ENCODE measurements at regions not wholly inside any gene's neighbourhood (a gene's known extent, or its start where the extent isn't known, plus 50 kb on each side); places are given as distances from the start of the nearest gene placed in this dataset.

- no peak for DNase-seq (ENCODE audit: low read depth in 4 of 4, low spot score in 2 of 4)
These were observed 195.5 kb upstream of the SNX19 start for GRCh38 chr11:131111775-131112174.

- DNase-seq (ENCODE audit: low read depth in 4 of 4, low spot score in 2 of 4), result no peak
These were observed 202.0 kb upstream of the SNX19 start for GRCh38 chr11:131118247-131118646.

- no peak for DNase-seq (ENCODE audit: low read depth in 4 of 4, low spot score in 2 of 4)
These were observed 205.4 kb upstream of the SNX19 start for GRCh38 chr11:131121426-131122333.

- DNase-seq (ENCODE audit: low read depth in 4 of 4, low spot score in 2 of 4), result no peak
These were observed 206.2 kb upstream of the SNX19 start for GRCh38 chr11:131122448-131122847.

- no peak for DNase-seq (ENCODE audit: low read depth in 4 of 4, low spot score in 2 of 4)
These were observed 213.2 kb upstream of the SNX19 start for GRCh38 chr11:131129474-131129873.

GRCh38 chr11:131135611-131136010, 219.3 kb upstream of the SNX19 start:
- DNase-seq (ENCODE audit: low read depth in 4 of 4, low spot score in 2 of 4), result no peak

- DNase-seq (ENCODE audit: low read depth in 4 of 4, low spot score in 2 of 4), result no peak
These were observed 220.2 kb upstream of the SNX19 start for GRCh38 chr11:131136486-131136885.

GRCh38 chr11:131137046-131137445, 220.8 kb upstream of the SNX19 start:
- no peak for DNase-seq (ENCODE audit: low read depth in 4 of 4, low spot score in 2 of 4)

GRCh38 chr11:131138731-131139130, 222.5 kb upstream of the SNX19 start:
- DNase-seq (ENCODE audit: low read depth in 4 of 4, low spot score in 2 of 4), result peak in 1 of 4 donors; percentile 1

- DNase-seq (ENCODE audit: low read depth in 4 of 4, low spot score in 2 of 4), result no peak
These were observed 224.6 kb upstream of the NTM start for GRCh38 chr11:131145791-131146190.

- no peak for DNase-seq (ENCODE audit: low read depth in 4 of 4, low spot score in 2 of 4)
These were observed 223.5 kb upstream of the NTM start for GRCh38 chr11:131146827-131147490.

GRCh38 chr11:131154351-131154750, 216.1 kb upstream of the NTM start:
- DNase-seq (ENCODE audit: low read depth in 4 of 4, low spot score in 2 of 4), result no peak

GRCh38 chr11:131157678-131158077, 212.7 kb upstream of the NTM start:
- DNase-seq (ENCODE audit: low read depth in 4 of 4, low spot score in 2 of 4), result no peak

GRCh38 chr11:131160846-131161245, 209.6 kb upstream of the NTM start:
- DNase-seq (ENCODE audit: low read depth in 4 of 4, low spot score in 2 of 4), result no peak

GRCh38 chr11:131163613-131164012, 206.8 kb upstream of the NTM start:
- no peak for DNase-seq (ENCODE audit: low read depth in 4 of 4, low spot score in 2 of 4)

GRCh38 chr11:131165036-131165435, 205.4 kb upstream of the NTM start:
- DNase-seq (ENCODE audit: low read depth in 4 of 4, low spot score in 2 of 4), result no peak

GRCh38 chr11:131168839-131169713, 201.3 kb upstream of the NTM start:
- DNase-seq (ENCODE audit: low read depth in 4 of 4, low spot score in 2 of 4), result no peak

GRCh38 chr11:131172011-131172410, 198.4 kb upstream of the NTM start:
- no peak for DNase-seq (ENCODE audit: low read depth in 4 of 4, low spot score in 2 of 4)

- no peak for DNase-seq (ENCODE audit: low read depth in 4 of 4, low spot score in 2 of 4)
These were observed 192.4 kb upstream of the NTM start for GRCh38 chr11:131178020-131178419.

- DNase-seq (ENCODE audit: low read depth in 4 of 4, low spot score in 2 of 4), result no peak
These were observed 191.8 kb upstream of the NTM start for GRCh38 chr11:131178596-131178995.

GRCh38 chr11:131179836-131180235, 190.6 kb upstream of the NTM start:
- DNase-seq (ENCODE audit: low read depth in 4 of 4, low spot score in 2 of 4), result no peak

Measured in left renal cortex interstitium (tissue), 4 donors.